ENCODE measurements at regions not wholly inside any gene's neighbourhood (a gene's known extent, or its start where the extent isn't known, plus 50 kb on each side); places are given as distances from the start of the nearest gene placed in this dataset.

DNA sequence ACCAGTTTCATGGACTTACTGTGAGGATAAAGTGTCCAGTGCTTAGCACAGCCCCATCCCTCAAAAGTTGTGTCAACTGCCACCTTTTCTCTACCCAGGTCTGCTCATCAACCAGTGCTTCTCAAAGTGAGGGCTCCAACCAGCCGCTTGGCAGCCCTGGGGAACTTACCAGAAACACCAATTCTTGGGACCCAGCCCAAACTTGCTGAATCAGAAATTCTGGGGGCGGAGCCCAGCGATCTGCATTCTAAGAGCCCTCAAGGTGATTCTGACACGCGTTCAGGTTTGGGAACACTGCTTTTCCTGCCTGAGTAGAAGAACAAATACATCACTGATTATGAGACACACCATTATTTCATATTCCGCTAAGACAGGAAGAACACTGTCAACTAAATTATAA, 132.0 kb downstream of the NSG2 start:
- WGBS (ENCODE audit: insufficient coverage), result 82% methylated on average over 5 of the region's 6 CpGs
- Histone ChIP-seq H3K9me3 (replicated peaks; ENCODE audit: control insufficient read depth, low read depth, low read length) (no peaks in the 10 kb centered on the region), H3K4me1 (ENCODE audit: control insufficient read depth, insufficient read depth, low read length) (peaks cover 4% of the 10 kb centered on the region), H3K36me3 (ENCODE audit: control insufficient read depth, insufficient read depth, low read length) (no peaks in the 10 kb centered on the region), H3K27ac (ENCODE audit: low read length) (no peak overlapping the region), H3K4me3 (ENCODE audit: low read length) (no peak overlapping the region), H3K27me3 (ENCODE audit: control insufficient read depth, insufficient read depth, low read length) (peaks cover 5% of the 10 kb centered on the region)
- no peak for DNase-seq

GRCh38 chr5:174177976-174178605, 132.6 kb downstream of the NSG2 start:
- no peaks in the 10 kb centered on the region for H3K9me3 ChIP-seq (replicated peaks; ENCODE audit: control insufficient read depth, low read depth, low read length)
- H3K4me1 ChIP-seq (ENCODE audit: control insufficient read depth, insufficient read depth, low read length), result peaks cover 4% of the 10 kb centered on the region
- no peaks in the 10 kb centered on the region for H3K36me3 ChIP-seq (ENCODE audit: control insufficient read depth, insufficient read depth, low read length)
- WGBS (ENCODE audit: insufficient coverage), result 33% methylated on average over 1 of the region's 6 CpGs
- peaks cover 3% of the 10 kb centered on the region for H3K27me3 ChIP-seq (ENCODE audit: control insufficient read depth, insufficient read depth, low read length)
- H3K27ac ChIP-seq (ENCODE audit: low read length), result no peak overlapping the region
- DNase-seq, result no peak
- no peak overlapping the region for H3K4me3 ChIP-seq (ENCODE audit: low read length)

- DNase-seq, result no peak
- peaks cover 3% of the 10 kb centered on the region for H3K27me3 ChIP-seq (ENCODE audit: control insufficient read depth, insufficient read depth, low read length)
- peaks cover 2% of the 10 kb centered on the region for H3K4me1 ChIP-seq (ENCODE audit: control insufficient read depth, insufficient read depth, low read length)
- no peaks in the 10 kb centered on the region for H3K9me3 ChIP-seq (replicated peaks; ENCODE audit: control insufficient read depth, low read depth, low read length)
- no peaks in the 10 kb centered on the region for H3K36me3 ChIP-seq (ENCODE audit: control insufficient read depth, insufficient read depth, low read length)
- no peak overlapping the region for H3K27ac ChIP-seq (ENCODE audit: low read length)
- no peak overlapping the region for H3K4me3 ChIP-seq (ENCODE audit: low read length)
- 55% methylated on average over 3 of the region's 7 CpGs for WGBS (ENCODE audit: insufficient coverage)
Observed at GRCh38 chr5:174180639-174181038, 135.1 kb downstream of the NSG2 start.

- H3K4me1 ChIP-seq (ENCODE audit: control insufficient read depth, insufficient read depth, low read length), result no peaks in the 10 kb centered on the region
- DNase-seq, result no peak
- peaks cover 6% of the 10 kb centered on the region for H3K27me3 ChIP-seq (ENCODE audit: control insufficient read depth, insufficient read depth, low read length)
- no peak overlapping the region for H3K4me3 ChIP-seq (ENCODE audit: low read length)
- no peaks in the 10 kb centered on the region for H3K36me3 ChIP-seq (ENCODE audit: control insufficient read depth, insufficient read depth, low read length)
- WGBS (ENCODE audit: insufficient coverage), result 74% methylated on average over 3 of the region's 5 CpGs
- H3K27ac ChIP-seq (ENCODE audit: low read length), result no peak overlapping the region
- H3K9me3 ChIP-seq (replicated peaks; ENCODE audit: control insufficient read depth, low read depth, low read length), result no peaks in the 10 kb centered on the region
Observed at GRCh38 chr5:174182111-174182510, 136.6 kb downstream of the NSG2 start.

DNA sequence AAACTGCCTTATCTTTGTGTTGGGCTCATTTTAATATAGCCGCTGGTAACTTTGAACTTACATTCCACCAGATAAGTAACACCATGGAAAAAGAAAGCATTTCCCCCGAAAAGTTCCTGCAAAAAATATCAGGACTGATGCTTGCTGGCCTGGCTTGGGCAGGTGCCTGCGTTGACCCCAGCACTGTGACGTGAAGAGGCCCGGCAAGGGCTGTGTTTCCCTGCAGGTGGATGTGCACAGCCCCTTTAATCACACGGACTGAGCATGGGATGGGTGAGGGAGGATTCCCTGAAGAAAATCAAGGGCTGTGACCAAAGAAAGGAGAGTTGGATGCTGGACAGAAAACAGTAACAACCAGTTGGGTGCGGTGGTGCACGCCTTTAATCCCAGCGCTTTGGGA, 138.2 kb downstream of the NSG2 start:
- Histone ChIP-seq H3K4me1 (ENCODE audit: control insufficient read depth, insufficient read depth, low read length) (no peaks in the 10 kb centered on the region), H3K27ac (ENCODE audit: low read length) (no peak overlapping the region), H3K4me3 (ENCODE audit: low read length) (no peak overlapping the region), H3K9me3 (replicated peaks; ENCODE audit: control insufficient read depth, low read depth, low read length) (no peaks in the 10 kb centered on the region), H3K27me3 (ENCODE audit: control insufficient read depth, insufficient read depth, low read length) (peaks cover 10% of the 10 kb centered on the region), H3K36me3 (ENCODE audit: control insufficient read depth, insufficient read depth, low read length) (no peaks in the 10 kb centered on the region)
- DNase-seq, result no peak
- 70% methylated on average over 5 of the region's 9 CpGs for WGBS (ENCODE audit: insufficient coverage)

- H3K4me3 ChIP-seq (ENCODE audit: low read length), result no peak overlapping the region
- H3K9me3 ChIP-seq (replicated peaks; ENCODE audit: control insufficient read depth, low read depth, low read length), result no peaks in the 10 kb centered on the region
- DNase-seq, result no peak
- H3K27me3 ChIP-seq (ENCODE audit: control insufficient read depth, insufficient read depth, low read length), result peaks cover 14% of the 10 kb centered on the region
- H3K36me3 ChIP-seq (ENCODE audit: control insufficient read depth, insufficient read depth, low read length), result no peaks in the 10 kb centered on the region
- H3K4me1 ChIP-seq (ENCODE audit: control insufficient read depth, insufficient read depth, low read length), result peaks cover 7% of the 10 kb centered on the region
- H3K27ac ChIP-seq (ENCODE audit: low read length), result no peak overlapping the region
- WGBS (ENCODE audit: insufficient coverage), result 78% methylated on average over 3 of the region's 3 CpGs
Observed at GRCh38 chr5:174185506-174185905, 140.0 kb downstream of the NSG2 start.

DNA sequence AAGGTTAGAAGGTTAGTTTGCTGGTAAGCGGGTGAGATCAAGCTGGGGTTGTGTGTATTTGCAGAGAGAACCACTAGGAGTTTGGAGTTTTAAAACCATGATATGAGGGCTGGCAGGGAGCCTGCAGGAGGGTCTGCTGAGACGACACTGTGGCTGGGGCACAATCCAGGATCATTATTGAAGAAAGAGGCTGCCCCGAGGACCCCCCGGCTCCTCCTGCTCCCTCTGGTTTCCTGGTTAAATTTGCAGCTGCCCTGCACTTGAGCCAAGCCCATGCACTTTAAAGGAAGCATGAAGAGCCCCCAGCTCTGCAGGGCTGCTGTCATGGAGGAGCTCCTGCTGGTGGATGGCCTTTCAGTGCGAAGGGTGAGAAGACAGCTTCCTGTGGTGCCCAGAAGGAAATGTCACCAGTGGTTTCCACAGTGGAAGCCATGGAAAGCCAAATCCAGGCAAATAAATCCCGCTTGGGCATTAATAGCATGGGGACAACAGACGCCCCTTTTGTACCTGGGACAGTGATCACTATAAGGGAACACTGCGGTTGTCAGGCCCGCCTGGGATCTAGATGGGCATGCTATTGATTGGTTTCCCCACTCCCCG, 140.7 kb downstream of the NSG2 start:
- peaks cover 7% of the 10 kb centered on the region for H3K4me1 ChIP-seq (ENCODE audit: control insufficient read depth, insufficient read depth, low read length)
- no peak overlapping the region for H3K27ac ChIP-seq (ENCODE audit: low read length)
- 58% methylated on average over 9 of the region's 10 CpGs for WGBS (ENCODE audit: insufficient coverage)
- no peak overlapping the region for H3K4me3 ChIP-seq (ENCODE audit: low read length)
- H3K9me3 ChIP-seq (replicated peaks; ENCODE audit: control insufficient read depth, low read depth, low read length), result no peaks in the 10 kb centered on the region
- no peak for DNase-seq
- H3K36me3 ChIP-seq (ENCODE audit: control insufficient read depth, insufficient read depth, low read length), result no peaks in the 10 kb centered on the region
- peaks cover 14% of the 10 kb centered on the region for H3K27me3 ChIP-seq (ENCODE audit: control insufficient read depth, insufficient read depth, low read length)

DNA sequence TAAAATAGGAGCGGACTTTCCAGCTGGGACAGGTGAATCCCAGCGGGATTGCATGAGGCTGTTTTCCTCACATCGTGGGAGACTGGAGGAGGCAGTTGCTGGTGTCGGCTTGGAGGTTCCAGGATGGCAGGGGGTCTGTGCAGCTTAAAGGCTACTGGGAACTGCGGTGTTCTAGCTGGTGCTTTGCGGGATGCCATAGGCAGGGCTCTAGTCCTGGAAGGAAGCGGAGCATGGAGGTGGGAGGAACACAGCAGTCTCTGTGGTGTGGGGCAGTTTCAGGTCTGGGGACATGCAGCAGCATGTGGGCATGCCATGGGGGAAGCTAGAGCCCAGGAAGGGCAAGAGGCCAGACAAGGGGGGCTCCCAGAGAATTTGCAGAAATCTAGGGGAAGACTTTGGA, 141.5 kb downstream of the NSG2 start:
- H3K9me3 ChIP-seq (replicated peaks; ENCODE audit: control insufficient read depth, low read depth, low read length), result no peaks in the 10 kb centered on the region
- 69% methylated on average over 6 of the region's 7 CpGs for WGBS (ENCODE audit: insufficient coverage)
- no peak overlapping the region for H3K4me3 ChIP-seq (ENCODE audit: low read length)
- peaks cover 7% of the 10 kb centered on the region for H3K4me1 ChIP-seq (ENCODE audit: control insufficient read depth, insufficient read depth, low read length)
- H3K27ac ChIP-seq (ENCODE audit: low read length), result no peak overlapping the region
- peaks cover 14% of the 10 kb centered on the region for H3K27me3 ChIP-seq (ENCODE audit: control insufficient read depth, insufficient read depth, low read length)
- H3K36me3 ChIP-seq (ENCODE audit: control insufficient read depth, insufficient read depth, low read length), result no peaks in the 10 kb centered on the region
- no peak for DNase-seq

DNA sequence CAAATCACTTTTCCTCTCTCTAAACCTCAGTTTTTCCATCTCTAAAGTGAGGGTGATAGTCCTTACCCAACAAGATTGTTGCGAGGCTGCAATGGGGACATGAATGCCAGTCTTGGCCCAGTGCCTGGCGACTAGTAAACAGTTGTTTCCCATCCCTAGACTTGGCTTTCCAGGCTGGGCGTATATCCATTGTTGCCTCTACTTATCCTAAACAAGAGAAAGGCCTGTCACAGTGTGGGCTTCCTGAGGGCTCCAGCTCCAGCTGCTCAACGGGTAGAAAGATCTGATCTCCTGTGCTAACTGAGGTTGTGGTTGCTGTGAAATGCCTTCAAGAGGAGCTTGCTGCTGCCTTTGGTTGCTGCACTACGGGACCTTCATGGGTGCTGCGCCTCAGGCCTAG, 142.0 kb downstream of the NSG2 start:
- no peak for DNase-seq
- Histone ChIP-seq H3K4me1 (ENCODE audit: control insufficient read depth, insufficient read depth, low read length) (peaks cover 7% of the 10 kb centered on the region), H3K27ac (ENCODE audit: low read length) (no peak overlapping the region), H3K4me3 (ENCODE audit: low read length) (no peak overlapping the region), H3K9me3 (replicated peaks; ENCODE audit: control insufficient read depth, low read depth, low read length) (no peaks in the 10 kb centered on the region), H3K27me3 (ENCODE audit: control insufficient read depth, insufficient read depth, low read length) (peaks cover 14% of the 10 kb centered on the region), H3K36me3 (ENCODE audit: control insufficient read depth, insufficient read depth, low read length) (no peaks in the 10 kb centered on the region)
- WGBS (ENCODE audit: insufficient coverage), result 95% methylated on average over 3 of the region's 6 CpGs

DNA sequence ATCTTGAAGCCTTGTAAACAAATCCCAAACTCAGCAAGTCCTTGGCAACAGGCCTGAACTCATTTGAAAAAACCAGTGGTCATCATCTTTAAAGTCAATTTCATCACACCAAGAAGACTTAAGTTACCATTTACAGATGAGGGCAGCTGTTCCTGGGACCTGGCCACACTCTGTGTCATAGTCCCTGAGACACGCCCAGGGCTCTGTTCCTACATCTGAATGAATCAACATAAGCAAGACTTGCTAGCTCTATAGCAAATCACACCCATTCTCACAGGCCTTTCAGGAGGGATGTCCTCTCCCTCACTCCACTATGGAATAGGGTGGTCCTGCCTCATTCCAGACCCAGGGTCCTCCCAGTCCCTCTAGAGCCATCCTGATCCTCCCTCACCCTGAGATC, 142.8 kb downstream of the NSG2 start:
- Histone ChIP-seq H3K36me3 (ENCODE audit: control insufficient read depth, insufficient read depth, low read length) (no peaks in the 10 kb centered on the region), H3K27me3 (ENCODE audit: control insufficient read depth, insufficient read depth, low read length) (peaks cover 14% of the 10 kb centered on the region), H3K27ac (ENCODE audit: low read length) (no peak overlapping the region), H3K4me3 (ENCODE audit: low read length) (no peak overlapping the region), H3K9me3 (replicated peaks; ENCODE audit: control insufficient read depth, low read depth, low read length) (no peaks in the 10 kb centered on the region), H3K4me1 (ENCODE audit: control insufficient read depth, insufficient read depth, low read length) (peaks cover 7% of the 10 kb centered on the region)
- peak; percentile 54 for DNase-seq
- WGBS (ENCODE audit: insufficient coverage), result 57% methylated on average over 1 of the region's 1 CpG
